Iris pigment epithelial cell (primary cell): ENCODE measurements at regions not wholly inside any gene's neighbourhood (a gene's known extent, or its start where the extent isn't known, plus 50 kb on each side); places are given as distances from the start of the nearest gene placed in this dataset.

Experiments used
- DNase-seq: peaks from one replicate; pipeline ENCODE4 v3.0.0-alpha.2; 2011; ENCODE audit warnings: low read depth

GRCh38 chr13:84961023-84961422, 838.2 kb downstream of the SLITRK6 start:
- no peak for DNase-seq

DNA sequence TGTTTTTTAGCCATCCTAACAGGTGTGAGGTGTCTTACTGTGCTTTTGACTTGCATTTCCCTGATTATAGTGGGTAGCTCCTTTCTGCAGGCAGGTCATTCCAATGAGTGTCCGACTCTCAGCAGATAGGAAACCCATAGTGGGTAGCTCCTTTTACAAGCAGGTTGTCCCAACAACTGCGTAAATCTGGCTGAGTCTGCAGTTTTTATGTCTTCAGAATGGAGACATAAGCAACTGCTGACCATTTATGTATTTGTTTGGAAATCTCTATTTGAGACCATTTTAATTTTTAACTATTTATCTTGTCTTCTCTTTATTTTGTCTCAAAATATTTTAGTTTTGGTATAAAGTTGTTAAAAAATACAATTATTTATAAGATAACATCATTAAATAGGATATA, 839.4 kb downstream of the SLITRK6 start:
- DNase-seq = no peak

GRCh38 chr13:84954636-84955035, 844.6 kb downstream of the SLITRK6 start:
- DNase-seq = no peak

GRCh38 chr13:84951128-84951527, 848.1 kb downstream of the SLITRK6 start:
- no peak for DNase-seq

- no peak for DNase-seq
These were observed 853.0 kb downstream of the SLITRK6 start for GRCh38 chr13:84946192-84946591.

DNA sequence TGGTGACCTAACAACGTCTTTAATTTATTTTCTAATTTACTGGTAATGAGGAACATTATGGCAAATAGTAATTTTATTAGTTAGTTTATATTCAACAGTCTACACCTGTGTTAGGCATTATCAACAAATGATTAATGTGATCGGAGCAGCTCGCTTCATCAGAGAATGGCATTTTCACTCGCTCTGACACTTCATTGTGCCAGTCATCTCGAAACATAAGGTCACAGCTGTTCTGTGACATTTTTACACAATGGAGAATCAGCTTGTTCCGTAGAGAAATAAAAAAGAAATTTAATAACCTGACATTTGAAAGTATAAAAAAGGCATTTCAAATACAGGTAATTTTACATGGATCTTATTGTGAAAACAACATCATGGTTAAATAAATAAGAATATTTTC, 858.4 kb downstream of the SLITRK6 start:
- no peak for DNase-seq

- DNase-seq = no peak
These were observed 859.1 kb downstream of the SLITRK6 start for GRCh38 chr13:84940167-84940566.

DNA sequence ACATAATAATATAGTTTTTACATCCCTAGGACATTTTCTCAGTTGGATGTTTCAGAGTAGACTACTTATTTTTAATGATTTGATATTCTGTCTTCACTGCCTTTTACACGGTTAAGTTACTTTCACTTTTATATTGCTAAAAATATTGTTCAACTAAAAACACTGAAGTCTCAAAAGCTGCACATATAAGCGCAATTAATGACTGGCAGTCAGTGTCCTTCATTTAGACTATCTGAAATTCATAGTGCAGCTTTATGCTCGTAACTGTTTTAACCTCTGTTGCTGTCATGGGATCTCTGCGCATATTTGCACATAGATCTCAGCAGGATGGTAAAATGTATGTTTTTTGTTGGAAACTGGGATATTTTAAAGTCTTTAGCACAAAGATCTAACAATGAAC, 864.3 kb downstream of the SLITRK6 start:
- no peak for DNase-seq

GRCh38 chr13:84933797-84934196, 865.4 kb downstream of the SLITRK6 start:
- DNase-seq = no peak

GRCh38 chr13:84931264-84931663, 868.0 kb downstream of the SLITRK6 start:
- DNase-seq = no peak

DNA sequence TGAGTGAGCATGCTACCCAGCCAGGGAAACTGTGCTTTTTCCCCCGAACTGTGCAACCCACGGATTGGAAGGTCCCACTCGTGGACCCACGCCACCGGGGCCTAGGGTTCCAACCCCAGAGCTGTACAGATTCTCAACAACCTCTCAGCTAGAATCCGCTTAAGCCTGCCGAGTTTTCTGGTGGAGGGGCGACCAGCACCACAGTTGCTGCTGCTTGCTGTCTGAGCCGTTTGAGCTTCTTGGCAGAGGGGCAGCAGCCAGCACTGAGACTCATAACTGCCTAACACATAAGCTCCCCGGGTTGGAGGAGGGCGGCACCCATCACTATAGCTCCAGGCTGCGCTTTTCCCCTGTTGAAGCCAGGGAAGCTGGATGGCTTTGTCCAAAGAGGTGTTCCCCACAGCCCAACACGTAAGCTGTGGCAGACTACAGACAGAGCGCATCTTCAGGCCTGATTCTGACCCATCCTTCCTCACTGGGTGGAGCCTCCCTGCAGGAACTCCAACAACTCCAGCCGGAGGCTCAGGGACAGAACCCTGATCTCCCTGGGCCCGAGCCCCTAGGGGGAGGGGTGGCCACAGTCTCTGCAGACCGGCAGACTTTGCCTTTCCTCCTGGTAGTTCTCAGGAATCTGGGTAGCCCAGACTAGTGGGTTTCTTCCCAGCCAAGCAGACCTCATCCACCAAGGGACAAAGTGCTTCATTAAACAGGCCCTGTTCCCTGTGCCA, 871.6 kb downstream of the SLITRK6 start:
- DNase-seq = no peak

DNA sequence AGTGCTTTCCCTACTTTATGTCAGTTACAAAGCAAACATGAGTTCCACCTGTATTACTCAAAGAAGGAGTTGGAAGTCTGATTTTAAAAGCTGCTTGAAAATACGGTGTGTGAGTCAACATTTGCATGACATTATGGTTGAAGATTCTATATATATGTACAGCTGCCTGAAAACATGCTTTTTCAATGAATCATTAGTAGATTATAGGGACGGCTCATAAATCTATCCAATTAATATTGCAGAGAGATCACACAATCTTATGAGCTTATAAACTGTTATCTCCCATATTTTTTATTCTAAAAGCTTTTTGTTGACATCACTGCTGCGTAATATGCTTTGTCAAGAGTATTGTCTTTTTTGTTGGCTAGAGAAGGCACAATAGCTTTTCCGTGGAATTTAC, 873.8 kb downstream of the SLITRK6 start:
- peak; percentile 3 for DNase-seq

GRCh38 chr13:84923831-84924230, 875.4 kb downstream of the SLITRK6 start:
- no peak for DNase-seq

DNA sequence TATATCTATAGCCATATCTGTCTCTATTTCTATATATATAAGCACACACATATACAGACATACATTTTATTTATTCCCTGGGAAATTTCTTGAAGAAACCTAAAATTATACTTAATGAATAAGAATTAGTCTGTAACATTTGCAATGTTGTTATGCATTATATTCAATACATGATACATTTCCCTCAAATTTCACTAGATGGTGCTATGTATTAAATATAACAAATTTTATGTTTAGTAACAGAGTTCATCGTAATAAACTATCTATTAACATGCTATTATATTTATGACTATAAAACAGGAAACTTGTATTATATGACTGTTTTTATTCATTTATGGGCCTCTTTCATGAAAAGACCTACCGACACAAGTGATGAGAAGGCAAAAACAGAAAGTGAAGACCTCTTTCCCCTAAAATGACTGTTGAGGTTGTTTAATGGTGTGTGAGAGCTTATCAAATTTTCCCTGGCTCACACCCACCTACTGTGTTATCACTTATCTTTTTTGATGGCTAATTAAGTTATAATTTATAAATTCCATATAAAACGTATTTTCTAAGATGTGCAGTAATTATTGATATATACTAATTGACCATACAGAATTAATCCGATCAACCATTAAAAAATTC, 881.9 kb downstream of the SLITRK6 start:
- DNase-seq = peak; percentile 6

DNA sequence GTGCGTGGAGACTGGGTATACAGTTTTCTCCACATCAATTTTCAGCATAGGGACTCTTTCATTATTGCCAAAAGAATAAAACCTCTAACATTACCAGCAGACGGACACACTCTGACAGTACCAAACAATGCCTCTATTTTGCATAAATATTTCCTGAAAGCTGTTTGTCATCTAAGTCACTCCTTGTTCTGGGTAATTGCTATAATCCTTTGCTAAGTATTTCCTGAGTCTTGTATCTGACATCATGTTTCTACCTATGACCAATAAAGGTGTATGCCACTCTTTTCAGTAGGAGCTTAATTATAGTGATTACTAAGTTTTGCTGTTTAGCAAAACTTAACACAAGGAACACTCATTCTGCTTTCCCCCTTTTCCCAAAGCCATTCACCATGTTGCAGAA, 886.5 kb downstream of the SLITRK6 start:
- no peak for DNase-seq

GRCh38 chr13:84910423-84910822, 888.8 kb downstream of the SLITRK6 start:
- no peak for DNase-seq

DNA sequence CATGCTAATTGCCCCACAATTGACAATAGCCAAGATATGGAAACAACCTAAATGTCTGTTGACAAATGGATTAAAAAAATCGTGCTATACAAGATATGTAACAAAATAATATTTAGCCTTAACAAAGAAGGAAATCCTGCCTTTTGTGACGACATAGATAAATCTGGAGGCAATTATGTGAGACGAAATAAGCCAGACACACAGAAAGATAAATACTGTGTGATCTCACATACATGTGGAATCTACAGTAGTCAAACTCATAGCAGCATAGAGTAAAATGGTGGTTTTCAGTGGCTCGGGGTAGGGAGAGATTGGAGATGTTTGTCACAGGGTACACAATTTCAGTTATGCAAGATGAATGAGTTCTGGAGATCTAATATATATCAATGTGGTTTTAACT, 895.8 kb downstream of the SLITRK6 start:
- DNase-seq = no peak

- DNase-seq = no peak
These were observed 897.0 kb downstream of the SLITRK6 start for GRCh38 chr13:84902243-84902642.

- peak; percentile 62 for DNase-seq
These were observed 903.1 kb downstream of the SLITRK6 start for GRCh38 chr13:84896128-84896527.

DNA sequence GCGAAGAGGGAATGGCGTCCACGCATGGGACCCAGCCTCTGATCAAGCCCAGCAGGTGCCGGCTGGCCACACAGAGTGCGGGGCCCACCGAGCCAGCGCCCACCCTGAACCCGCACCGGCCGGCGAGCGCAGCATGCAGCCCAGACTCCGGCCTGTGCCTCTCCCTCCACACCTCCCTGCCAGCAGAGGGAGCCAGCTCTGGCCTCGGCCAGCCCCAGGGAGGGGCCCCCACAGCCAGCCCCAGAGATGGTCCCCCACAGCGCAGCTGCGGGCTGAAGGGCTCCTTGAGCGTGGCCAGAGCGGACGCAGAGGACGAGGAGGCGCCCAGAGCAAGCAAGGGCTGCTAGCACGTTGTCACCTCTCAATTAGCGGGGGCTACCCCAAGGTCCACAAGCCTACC, 904.5 kb downstream of the SLITRK6 start:
- DNase-seq = no peak

GRCh38 chr13:84885868-84886267, 913.4 kb downstream of the SLITRK6 start:
- DNase-seq = no peak

DNA sequence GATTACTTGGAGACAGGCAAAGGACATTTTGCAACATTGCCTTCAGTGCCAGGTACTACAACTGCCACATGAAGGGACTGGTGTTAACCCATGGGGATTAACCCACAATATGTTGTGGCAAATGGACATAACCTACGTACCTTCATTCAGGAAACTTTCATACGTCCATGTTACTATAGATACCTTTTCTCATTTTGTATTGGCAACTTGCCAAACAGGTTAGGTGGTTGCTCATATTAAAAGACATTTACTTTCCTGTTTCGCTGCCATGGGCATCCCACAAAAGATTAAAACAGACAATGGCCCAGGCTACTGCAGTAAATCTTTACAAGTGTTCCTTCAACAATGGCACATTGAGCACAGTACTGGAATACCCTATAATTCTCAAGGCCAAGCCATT, 925.3 kb downstream of the SLITRK6 start:
- DNase-seq = no peak

- DNase-seq = no peak
These were observed 929.0 kb downstream of the SLITRK6 start for GRCh38 chr13:84870190-84870589.

- no peak for DNase-seq
These were observed 932.0 kb downstream of the SLITRK6 start for GRCh38 chr13:84867246-84867645.
